ENCODE measurements at regions not wholly inside any gene's neighbourhood (a gene's known extent, or its start where the extent isn't known, plus 50 kb on each side); places are given as distances from the start of the nearest gene placed in this dataset.

DNA sequence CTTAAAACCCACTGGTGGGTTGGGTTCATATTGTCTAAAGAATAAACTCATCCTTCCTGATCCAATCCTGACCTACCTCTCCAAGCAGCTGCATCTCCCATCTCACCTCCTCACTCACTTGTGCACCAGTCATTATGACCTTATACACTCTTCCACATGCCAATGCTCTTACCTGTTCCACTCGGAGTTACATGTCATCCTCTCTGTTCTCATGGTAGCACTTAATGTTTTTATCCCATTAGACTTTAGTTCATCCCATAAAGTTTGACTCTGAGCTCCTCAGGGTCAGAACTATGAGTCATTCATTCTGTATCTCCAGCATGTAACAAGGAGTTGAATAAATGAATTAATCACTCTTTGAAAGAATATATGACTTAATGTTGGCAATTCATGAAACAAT, 330.2 kb downstream of the KLF12 start:
- Mint-ChIP-seq H3K36me3 (ENCODE audit: low read depth, unreplicated experiment) (peaks cover 4% of the 10 kb centered on the region), H3K4me1 (ENCODE audit: unreplicated experiment) (peaks cover 11% of the 10 kb centered on the region), H3K27me3 (ENCODE audit: unreplicated experiment) (no peaks in the 10 kb centered on the region), H3K9me3 (ENCODE audit: unreplicated experiment) (no peaks in the 10 kb centered on the region), H3K4me3 (ENCODE audit: unreplicated experiment) (no peak overlapping the region), H3K27ac (ENCODE audit: unreplicated experiment) (no peak overlapping the region)
- TF ChIP-seq, protein P1, sequence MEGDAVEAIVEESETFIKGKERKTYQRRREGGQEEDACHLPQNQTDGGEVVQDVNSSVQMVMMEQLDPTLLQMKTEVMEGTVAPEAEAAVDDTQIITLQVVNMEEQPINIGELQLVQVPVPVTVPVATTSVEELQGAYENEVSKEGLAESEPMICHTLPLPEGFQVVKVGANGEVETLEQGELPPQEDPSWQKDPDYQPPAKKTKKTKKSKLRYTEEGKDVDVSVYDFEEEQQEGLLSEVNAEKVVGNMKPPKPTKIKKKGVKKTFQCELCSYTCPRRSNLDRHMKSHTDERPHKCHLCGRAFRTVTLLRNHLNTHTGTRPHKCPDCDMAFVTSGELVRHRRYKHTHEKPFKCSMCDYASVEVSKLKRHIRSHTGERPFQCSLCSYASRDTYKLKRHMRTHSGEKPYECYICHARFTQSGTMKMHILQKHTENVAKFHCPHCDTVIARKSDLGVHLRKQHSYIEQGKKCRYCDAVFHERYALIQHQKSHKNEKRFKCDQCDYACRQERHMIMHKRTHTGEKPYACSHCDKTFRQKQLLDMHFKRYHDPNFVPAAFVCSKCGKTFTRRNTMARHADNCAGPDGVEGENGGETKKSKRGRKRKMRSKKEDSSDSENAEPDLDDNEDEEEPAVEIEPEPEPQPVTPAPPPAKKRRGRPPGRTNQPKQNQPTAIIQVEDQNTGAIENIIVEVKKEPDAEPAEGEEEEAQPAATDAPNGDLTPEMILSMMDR (IDR thresholded peaks at IDR 0.05; ENCODE audit: unreplicated experiment): no peak
- no peak for DNase-seq (ENCODE audit: low spot score)

DNA sequence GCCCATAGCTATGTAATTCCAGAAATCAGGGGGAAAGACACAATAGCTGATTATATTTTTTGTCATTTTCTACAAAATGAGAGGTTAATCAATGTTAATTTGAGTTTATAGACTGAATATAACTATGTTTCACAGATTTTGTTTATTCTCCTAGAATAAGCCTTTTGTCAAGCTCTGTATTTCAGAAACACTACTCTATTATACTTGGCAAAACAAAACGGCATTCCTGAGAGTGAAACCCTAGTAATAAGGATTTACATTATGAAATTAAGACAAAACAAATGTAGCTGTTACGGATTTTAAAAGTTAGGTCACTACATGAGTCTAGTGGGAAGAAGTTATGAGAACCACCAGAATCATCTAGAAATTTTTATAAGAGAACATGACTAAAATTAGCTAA, 334.2 kb downstream of the KLF12 start:
- H3K27me3 Mint-ChIP-seq (ENCODE audit: unreplicated experiment): no peaks in the 10 kb centered on the region
- H3K36me3 Mint-ChIP-seq (ENCODE audit: low read depth, unreplicated experiment): peaks cover 4% of the 10 kb centered on the region
- DNase-seq (ENCODE audit: low spot score): no peak
- H3K9me3 Mint-ChIP-seq (ENCODE audit: unreplicated experiment): no peaks in the 10 kb centered on the region
- H3K27ac Mint-ChIP-seq (ENCODE audit: unreplicated experiment): no peak overlapping the region
- no peak overlapping the region for H3K4me3 Mint-ChIP-seq (ENCODE audit: unreplicated experiment)
- no peaks in the 10 kb centered on the region for H3K4me1 Mint-ChIP-seq (ENCODE audit: unreplicated experiment)
- TF ChIP-seq, protein P1 (IDR thresholded peaks at IDR 0.05; ENCODE audit: unreplicated experiment): no peak

DNA sequence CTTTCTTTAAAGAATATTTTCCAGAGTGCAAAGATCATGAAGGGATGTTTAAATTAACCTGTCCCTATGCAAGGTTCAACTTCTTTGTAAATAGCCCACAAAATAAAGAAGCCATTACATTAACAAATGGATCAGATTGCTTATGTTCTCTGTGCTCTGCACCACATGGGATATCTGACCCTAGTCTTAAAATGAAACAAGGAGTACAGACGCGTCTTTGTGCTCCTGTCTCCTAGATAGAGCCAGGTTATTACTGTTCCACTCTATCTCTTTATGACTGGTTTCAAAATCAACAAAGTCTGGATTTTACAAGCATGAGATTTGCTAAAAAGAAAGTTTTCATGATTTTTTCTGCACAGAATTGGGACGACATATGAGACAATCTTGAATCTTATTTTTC, 339.4 kb downstream of the KLF12 start:
- TF ChIP-seq, protein P1 (IDR thresholded peaks at IDR 0.05; ENCODE audit: unreplicated experiment): no peak
- Mint-ChIP-seq H3K27ac (ENCODE audit: unreplicated experiment) (no peak overlapping the region), H3K27me3 (ENCODE audit: unreplicated experiment) (no peaks in the 10 kb centered on the region), H3K9me3 (ENCODE audit: unreplicated experiment) (no peaks in the 10 kb centered on the region), H3K36me3 (ENCODE audit: low read depth, unreplicated experiment) (no peaks in the 10 kb centered on the region), H3K4me3 (ENCODE audit: unreplicated experiment) (no peak overlapping the region), H3K4me1 (ENCODE audit: unreplicated experiment) (no peaks in the 10 kb centered on the region)
- no peak for DNase-seq (ENCODE audit: low spot score)

DNA sequence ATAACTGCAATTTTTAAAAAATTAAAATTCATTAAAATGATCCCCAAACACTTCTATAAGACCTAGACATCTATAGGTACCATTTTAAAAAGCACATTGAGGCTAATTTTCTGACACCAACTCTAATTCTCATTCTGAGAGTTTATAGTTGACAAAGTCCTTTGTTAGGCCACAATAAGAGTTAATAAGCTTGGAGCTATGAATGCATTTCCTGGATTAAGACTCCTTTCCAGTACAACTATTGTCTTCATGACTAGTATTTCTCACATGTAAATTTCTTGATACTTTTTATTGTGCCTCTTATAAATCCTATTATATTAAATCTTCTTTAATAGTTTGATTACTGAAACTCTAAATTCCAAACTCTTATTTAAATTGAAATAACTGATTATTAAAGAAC, 340.8 kb downstream of the KLF12 start:
- no peaks in the 10 kb centered on the region for H3K36me3 Mint-ChIP-seq (ENCODE audit: low read depth, unreplicated experiment)
- no peaks in the 10 kb centered on the region for H3K27me3 Mint-ChIP-seq (ENCODE audit: unreplicated experiment)
- H3K9me3 Mint-ChIP-seq (ENCODE audit: unreplicated experiment): no peaks in the 10 kb centered on the region
- DNase-seq (ENCODE audit: low spot score): no peak
- no peak overlapping the region for H3K27ac Mint-ChIP-seq (ENCODE audit: unreplicated experiment)
- H3K4me3 Mint-ChIP-seq (ENCODE audit: unreplicated experiment): no peak overlapping the region
- H3K4me1 Mint-ChIP-seq (ENCODE audit: unreplicated experiment): no peaks in the 10 kb centered on the region
- TF ChIP-seq, protein P1 (IDR thresholded peaks at IDR 0.05; ENCODE audit: unreplicated experiment): no peak

DNA sequence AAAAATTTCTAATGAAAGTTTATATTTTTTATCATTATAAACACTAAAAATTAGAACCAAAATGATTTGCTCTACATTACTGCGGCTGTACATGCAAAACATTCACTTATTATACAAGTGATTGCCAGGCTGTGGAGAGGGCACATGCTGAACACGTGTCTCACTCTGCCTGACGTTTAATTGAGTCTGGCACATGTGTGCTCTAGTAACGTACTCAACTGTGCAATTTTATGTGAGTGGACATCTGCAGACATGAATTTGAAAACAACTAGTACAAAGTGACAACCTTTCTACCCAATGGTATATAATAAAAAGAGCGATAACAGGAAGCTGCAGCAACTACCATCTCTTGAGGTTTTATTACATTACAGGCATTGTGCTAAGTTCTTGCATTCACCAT, 341.4 kb downstream of the KLF12 start:
- Mint-ChIP-seq H3K27me3 (ENCODE audit: unreplicated experiment) (no peaks in the 10 kb centered on the region), H3K9me3 (ENCODE audit: unreplicated experiment) (no peaks in the 10 kb centered on the region), H3K4me1 (ENCODE audit: unreplicated experiment) (no peaks in the 10 kb centered on the region), H3K4me3 (ENCODE audit: unreplicated experiment) (no peak overlapping the region), H3K36me3 (ENCODE audit: low read depth, unreplicated experiment) (no peaks in the 10 kb centered on the region), H3K27ac (ENCODE audit: unreplicated experiment) (no peak overlapping the region)
- DNase-seq (ENCODE audit: low spot score): no peak
- TF ChIP-seq, protein P1 (IDR thresholded peaks at IDR 0.05; ENCODE audit: unreplicated experiment): no peak

All from endothelial cell (in vitro differentiated cells).